AG09309 (cell line): ENCODE measurements at regions not wholly inside any gene's neighbourhood (a gene's known extent, or its start where the extent isn't known, plus 50 kb on each side); places are given as distances from the start of the nearest gene placed in this dataset.

Experiments used
- DNase-seq: peaks from one replicate; pipeline ENCODE4 v3.0.0-alpha.2; 2010; ENCODE audit warnings: low read depth
- H3K4me3 ChIP-seq: 2 replicates; pipeline ENCODE4 v1.5.1; 2011; ENCODE audit warnings: mild to moderate bottlenecking, low read depth, low read length, moderate library complexity; ENCODE audit not compliant: control insufficient read depth
- TF ChIP-seq, protein P1 (sequence below): IDR thresholded peaks from 2 replicates; pipeline ENCODE4 v1.5.1; 2011; ENCODE audit warnings: mild to moderate bottlenecking, low read depth, low read length, inconsistent platforms; ENCODE audit not compliant: insufficient read depth, control insufficient read depth; ENCODE audit errors: missing control alignments

DNA sequence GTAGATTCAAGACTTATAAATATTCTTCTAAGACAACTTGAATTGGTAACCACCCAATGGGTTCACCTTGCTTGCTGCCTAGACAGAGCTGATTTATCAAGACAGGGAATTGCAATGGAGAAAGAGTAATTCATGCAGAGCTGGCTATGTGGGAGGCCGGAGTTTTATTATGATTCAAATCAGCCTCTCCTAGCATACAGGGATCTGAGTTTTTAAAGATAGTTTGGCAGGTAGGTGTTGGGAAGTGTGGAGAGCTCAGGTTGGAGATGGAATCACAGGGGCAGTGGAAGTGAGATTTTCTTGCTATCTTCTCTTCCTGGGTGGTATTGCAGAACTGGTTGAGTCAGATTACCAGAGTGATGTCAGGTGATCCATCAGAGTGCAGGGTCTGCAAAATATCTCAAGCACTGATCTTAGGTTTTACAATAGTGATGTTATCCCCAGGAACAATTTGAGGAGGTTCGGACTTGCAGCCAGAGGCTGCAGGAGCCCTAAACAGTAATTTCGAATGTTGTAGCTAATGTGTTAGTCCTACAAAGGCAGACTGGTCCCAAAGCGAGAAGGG is 1448.6 kb upstream of the RAG2 start:
- no peak overlapping the region for H3K4me3 ChIP-seq
- TF ChIP-seq, protein P1, sequence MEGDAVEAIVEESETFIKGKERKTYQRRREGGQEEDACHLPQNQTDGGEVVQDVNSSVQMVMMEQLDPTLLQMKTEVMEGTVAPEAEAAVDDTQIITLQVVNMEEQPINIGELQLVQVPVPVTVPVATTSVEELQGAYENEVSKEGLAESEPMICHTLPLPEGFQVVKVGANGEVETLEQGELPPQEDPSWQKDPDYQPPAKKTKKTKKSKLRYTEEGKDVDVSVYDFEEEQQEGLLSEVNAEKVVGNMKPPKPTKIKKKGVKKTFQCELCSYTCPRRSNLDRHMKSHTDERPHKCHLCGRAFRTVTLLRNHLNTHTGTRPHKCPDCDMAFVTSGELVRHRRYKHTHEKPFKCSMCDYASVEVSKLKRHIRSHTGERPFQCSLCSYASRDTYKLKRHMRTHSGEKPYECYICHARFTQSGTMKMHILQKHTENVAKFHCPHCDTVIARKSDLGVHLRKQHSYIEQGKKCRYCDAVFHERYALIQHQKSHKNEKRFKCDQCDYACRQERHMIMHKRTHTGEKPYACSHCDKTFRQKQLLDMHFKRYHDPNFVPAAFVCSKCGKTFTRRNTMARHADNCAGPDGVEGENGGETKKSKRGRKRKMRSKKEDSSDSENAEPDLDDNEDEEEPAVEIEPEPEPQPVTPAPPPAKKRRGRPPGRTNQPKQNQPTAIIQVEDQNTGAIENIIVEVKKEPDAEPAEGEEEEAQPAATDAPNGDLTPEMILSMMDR, result no peak
- DNase-seq, result no peak

DNA sequence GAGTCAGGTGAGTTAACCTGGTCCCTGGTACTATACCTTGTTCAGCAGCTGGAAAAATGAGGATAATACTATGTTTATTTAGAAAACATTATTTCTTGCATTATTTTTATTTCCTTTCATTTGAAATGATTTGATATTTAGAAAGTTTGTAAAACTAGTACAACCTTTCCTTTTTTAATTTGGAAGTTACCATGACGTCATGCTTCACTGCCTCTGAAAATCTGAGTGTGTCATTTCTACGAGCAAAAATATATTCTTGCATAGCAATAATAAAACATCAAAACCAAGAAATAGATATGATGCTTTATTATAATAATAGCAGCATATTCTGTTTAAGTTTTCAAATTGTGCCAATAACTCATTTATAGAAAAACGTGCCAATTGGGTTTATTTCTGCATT is 1445.0 kb upstream of the RAG2 start:
- no peak for DNase-seq
- H3K4me3 ChIP-seq, result no peak overlapping the region
- TF ChIP-seq, protein P1, result no peak

DNA sequence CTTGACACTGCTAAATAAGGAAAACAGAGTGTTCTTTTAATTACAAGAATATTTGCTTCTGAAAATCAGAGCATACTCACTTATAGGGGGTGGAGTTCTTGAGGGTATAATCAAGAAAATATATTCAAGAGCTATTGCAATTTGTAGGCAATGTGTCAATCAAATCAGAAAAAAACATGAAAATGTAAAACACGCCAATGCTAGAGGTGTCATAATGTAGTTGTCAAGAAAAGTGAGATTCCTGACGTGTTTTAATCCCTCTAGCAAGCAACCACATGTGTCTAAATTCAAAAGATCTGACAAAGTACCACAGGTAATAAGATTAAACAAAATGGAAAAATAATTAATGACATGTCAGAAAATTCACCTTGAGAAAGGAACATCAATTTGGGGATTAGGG is 1440.7 kb upstream of the RAG2 start:
- no peak overlapping the region for H3K4me3 ChIP-seq
- TF ChIP-seq, protein P1, result no peak
- no peak for DNase-seq

DNA sequence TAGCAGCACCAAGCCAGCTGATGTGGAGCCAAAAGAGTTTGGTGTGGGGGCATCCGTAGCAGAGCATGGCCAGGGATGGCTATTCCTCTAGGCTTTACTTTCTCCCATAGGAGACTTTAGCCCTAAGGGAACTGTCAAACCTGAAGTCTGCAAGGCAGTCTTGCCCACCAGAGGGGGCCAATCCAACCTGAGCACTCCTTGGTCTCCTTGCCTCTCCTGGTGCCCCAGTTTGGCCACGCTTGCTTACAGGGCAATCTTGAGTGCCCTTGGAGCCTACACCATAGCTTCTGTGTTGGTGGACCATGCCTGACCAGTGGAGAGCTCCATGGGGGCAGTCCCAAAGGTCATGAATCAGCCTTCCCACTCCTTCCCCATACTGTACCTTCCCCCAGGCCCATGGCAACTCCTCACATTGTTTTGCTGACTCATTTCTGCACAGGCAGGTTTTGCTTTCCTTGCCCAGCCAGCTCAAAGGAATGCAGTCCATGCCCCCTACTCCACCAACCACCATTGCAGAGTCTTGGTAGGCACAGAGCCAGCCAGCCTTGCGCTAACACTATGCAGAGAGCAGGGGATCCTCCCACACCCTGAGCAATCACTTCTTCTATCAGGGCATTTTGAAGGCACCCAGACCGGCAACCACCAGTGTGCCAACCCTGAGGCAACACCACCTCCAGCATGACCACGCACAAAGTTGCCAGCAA is 1421.2 kb upstream of the RAG2 start:
- TF ChIP-seq, protein P1, result no peak
- H3K4me3 ChIP-seq, result no peak overlapping the region
- DNase-seq, result no peak

DNA sequence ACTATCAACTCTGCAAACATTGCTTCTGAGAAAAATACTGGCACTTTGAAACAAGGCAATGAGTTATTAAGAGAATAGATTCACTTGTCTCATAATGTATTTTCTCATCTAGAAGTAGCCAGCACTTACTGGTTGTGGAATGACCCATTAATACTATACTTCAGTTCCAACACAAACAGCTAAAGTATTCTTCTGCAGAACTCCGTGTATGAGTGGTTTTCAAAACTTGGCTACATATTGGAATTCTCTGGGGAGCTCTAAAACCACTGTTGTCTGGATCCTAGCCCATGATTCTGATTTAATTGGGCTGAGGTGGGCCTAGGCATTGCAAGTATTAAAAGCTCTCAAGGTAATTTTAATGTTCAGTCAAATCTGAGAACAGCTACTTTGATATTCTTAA is 1416.4 kb upstream of the RAG2 start:
- H3K4me3 ChIP-seq, result no peak overlapping the region
- no peak for DNase-seq
- TF ChIP-seq, protein P1, result no peak

DNA sequence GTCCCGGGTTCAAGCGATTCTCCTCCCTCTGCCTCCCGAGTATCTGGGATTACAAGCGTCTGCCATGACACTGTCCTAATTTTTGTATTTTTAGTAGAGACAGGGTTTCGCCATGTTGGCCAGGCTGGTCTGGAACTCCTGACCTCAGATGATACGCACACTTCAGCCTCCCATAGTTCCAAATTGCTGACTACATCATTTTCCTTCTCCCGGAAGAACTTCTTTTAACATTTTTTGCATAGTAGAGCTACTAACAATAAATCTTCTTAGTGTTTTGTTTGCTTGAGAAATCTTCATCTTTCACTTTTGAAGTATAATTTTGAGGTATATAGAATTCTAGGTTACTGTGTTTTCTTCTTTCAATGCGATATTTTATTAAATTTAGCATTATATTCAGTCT is 1415.1 kb upstream of the RAG2 start:
- no peak overlapping the region for H3K4me3 ChIP-seq
- DNase-seq, result no peak
- TF ChIP-seq, protein P1, result no peak

DNA sequence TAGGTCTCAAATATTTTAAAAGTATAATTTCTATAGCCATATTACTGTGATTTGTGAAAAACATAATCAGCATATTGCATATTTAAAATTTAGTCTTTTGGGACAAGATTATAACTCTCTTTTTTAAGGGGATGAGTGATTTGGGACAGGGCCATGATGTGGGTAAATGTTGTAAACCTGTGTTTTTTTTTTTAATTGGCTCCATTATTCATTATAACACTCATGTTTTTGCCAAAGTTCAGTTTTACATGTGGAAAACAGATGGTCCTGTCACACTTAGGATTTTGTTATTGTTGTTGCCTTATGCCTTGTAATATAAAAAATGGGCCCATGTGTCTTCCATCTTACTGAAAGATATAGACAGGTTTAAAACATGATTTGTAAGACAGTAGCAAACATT is 1413.5 kb upstream of the RAG2 start:
- TF ChIP-seq, protein P1, result no peak

More for the DNA sequence above, 1413.5 kb upstream of the RAG2 start:
- no peak for DNase-seq
- no peak overlapping the region for H3K4me3 ChIP-seq
